ENCODE measurements at regions not wholly inside any gene's neighbourhood (a gene's known extent, or its start where the extent isn't known, plus 50 kb on each side); places are given as distances from the start of the nearest gene placed in this dataset.

DNA sequence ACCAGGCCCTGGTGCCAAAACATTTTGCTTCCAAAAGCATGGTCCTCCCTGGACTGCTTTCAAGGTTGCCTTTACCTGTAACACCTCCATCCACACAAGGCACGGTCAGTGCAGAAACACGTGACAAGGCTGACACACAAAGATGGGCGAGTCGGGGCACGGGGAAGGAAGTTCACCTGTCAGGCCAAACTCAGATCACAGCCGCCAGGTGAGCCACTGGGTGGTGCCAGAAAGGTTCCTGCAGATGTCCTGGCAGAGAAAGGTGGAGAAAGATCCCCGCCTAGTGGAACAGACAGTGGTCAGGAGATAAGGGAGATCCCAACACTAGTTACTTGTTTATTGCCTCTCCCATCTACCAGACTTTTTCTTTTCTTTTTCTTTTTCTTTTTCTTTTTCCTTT lies 155.3 kb downstream of the AIPL1 start:
- no peaks in the 10 kb centered on the region for H3K36me3 ChIP-seq
- intact Hi-C loops (cut with DNase I), result no loop called here
- peaks cover 0 to 8% (median 4%) of the 10 kb centered on the region in 4 donors for H3K9me3 ChIP-seq
- TF ChIP-seq POLR2A (IDR thresholded peaks at IDR 0.05; ENCODE audit: low read depth) (no peak), POLR2AphosphoS5 (IDR thresholded peaks at IDR 0.05) (no peak), EP300 (IDR thresholded peaks at IDR 0.05) (no peak)
- TF ChIP-seq, protein P1, sequence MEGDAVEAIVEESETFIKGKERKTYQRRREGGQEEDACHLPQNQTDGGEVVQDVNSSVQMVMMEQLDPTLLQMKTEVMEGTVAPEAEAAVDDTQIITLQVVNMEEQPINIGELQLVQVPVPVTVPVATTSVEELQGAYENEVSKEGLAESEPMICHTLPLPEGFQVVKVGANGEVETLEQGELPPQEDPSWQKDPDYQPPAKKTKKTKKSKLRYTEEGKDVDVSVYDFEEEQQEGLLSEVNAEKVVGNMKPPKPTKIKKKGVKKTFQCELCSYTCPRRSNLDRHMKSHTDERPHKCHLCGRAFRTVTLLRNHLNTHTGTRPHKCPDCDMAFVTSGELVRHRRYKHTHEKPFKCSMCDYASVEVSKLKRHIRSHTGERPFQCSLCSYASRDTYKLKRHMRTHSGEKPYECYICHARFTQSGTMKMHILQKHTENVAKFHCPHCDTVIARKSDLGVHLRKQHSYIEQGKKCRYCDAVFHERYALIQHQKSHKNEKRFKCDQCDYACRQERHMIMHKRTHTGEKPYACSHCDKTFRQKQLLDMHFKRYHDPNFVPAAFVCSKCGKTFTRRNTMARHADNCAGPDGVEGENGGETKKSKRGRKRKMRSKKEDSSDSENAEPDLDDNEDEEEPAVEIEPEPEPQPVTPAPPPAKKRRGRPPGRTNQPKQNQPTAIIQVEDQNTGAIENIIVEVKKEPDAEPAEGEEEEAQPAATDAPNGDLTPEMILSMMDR (IDR thresholded peaks at IDR 0.05), result no peak
- peaks cover 0 to 7% (median 0%) of the 10 kb centered on the region in 4 donors for H3K27me3 ChIP-seq
- no peak overlapping the region for H3K27ac ChIP-seq (replicated peaks in 1 of 4)
- WGBS, result 32% methylated on average over 7 of the region's 7 CpGs
- DNase-seq (ENCODE audit: extremely low spot score), result no peak
- no peaks in the 10 kb centered on the region for H3K4me1 ChIP-seq
- H3K4me3 ChIP-seq, result no peak overlapping the region

DNA sequence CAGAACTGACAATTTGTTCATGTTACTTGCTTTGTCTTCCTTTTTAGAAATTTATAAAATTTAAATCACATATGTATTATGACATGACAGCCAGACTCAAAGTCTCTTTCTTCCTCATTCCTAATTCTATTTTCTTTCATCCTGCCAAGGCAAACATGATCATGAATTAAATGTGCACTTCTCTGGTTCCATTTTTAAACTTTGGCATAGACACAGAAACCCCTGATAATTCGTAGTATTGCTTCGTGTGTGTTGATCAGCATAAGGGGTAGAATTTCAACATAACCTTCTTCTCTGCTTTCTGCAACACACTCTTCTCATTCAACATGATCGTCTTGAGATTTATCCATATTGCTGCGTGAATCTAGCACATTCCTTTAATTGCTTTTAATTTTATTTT lies 156.5 kb downstream of the AIPL1 start:
- TF ChIP-seq, protein P1 (IDR thresholded peaks at IDR 0.05), result no peak
- TF ChIP-seq POLR2AphosphoS5 (IDR thresholded peaks at IDR 0.05) (no peak), POLR2A (IDR thresholded peaks at IDR 0.05; ENCODE audit: low read depth) (no peak), EP300 (IDR thresholded peaks at IDR 0.05) (no peak)
- intact Hi-C loops (cut with DNase I), result no loop called here
- Histone ChIP-seq H3K4me3 (no peak overlapping the region), H3K4me1 (no peaks in the 10 kb centered on the region), H3K27me3 (peaks cover 0 to 7% (median 0%) of the 10 kb centered on the region in 4 donors), H3K27ac (replicated peaks in 1 of 4) (no peak overlapping the region), H3K36me3 (no peaks in the 10 kb centered on the region), H3K9me3 (peaks cover 0 to 8% (median 4%) of the 10 kb centered on the region in 4 donors)
- DNase-seq (ENCODE audit: extremely low spot score), result no peak
- WGBS, result 76% methylated on average over 4 of the region's 4 CpGs

DNA sequence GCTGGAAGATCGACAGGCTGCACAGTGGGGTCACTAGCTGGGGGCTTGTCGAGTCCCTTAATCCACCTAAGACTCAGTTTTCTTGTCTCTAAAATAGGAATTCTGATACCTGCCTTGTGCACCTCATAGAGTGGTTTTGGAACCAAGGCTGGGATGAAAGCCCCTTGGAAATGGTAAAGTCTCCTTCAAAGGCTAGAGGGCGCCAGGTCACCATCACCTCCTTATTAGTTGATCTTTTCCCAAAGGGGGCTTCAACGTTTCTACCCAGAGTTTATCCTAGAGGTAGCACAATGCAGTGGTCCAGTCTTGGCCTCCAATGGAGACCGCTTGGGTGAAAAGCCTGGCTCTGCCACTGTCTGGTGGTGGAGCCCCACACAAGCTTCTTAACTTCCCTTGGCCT lies 158.2 kb downstream of the AIPL1 start:
- DNase-seq (ENCODE audit: extremely low spot score), result no peak
- intact Hi-C loops (cut with DNase I), result no loop called here
- H3K4me3 ChIP-seq, result no peak overlapping the region
- no peaks in the 10 kb centered on the region for H3K4me1 ChIP-seq
- H3K27me3 ChIP-seq, result peaks cover 0 to 7% (median 0%) of the 10 kb centered on the region in 4 donors
- H3K9me3 ChIP-seq, result peaks cover 0 to 8% (median 4%) of the 10 kb centered on the region in 4 donors
- H3K36me3 ChIP-seq, result no peaks in the 10 kb centered on the region
- TF ChIP-seq EP300 (IDR thresholded peaks at IDR 0.05) (no peak), POLR2AphosphoS5 (IDR thresholded peaks at IDR 0.05) (no peak), POLR2A (IDR thresholded peaks at IDR 0.05; ENCODE audit: low read depth) (no peak)
- TF ChIP-seq, protein P1 (IDR thresholded peaks at IDR 0.05), result no peak
- WGBS, result 55% methylated on average over 5 of the region's 5 CpGs
- no peak overlapping the region for H3K27ac ChIP-seq (replicated peaks in 1 of 4)

DNA sequence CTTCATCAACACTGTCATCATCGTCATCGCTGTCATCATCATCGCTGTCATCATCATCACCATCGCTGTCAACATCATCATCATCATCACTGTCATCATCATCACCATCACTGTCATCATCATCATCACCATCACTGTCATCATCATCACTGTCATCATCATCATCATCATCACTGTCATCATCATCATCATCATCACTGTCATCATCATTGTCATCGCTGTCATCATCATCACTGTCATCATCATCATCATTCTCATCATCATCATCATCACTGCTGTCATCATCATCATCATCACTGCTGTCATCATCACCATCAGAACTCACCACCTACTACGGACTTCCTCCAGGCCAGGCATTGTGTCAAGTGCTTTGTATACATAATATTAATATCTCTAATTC lies 160.6 kb downstream of the AIPL1 start:
- Histone ChIP-seq H3K4me1 (no peaks in the 10 kb centered on the region), H3K36me3 (no peaks in the 10 kb centered on the region), H3K9me3 (no peaks in the 10 kb centered on the region), H3K27me3 (no peaks in the 10 kb centered on the region), H3K27ac (replicated peaks in 1 of 4) (no peak overlapping the region), H3K4me3 (no peak overlapping the region)
- no peak for TF ChIP-seq POLR2A (IDR thresholded peaks at IDR 0.05; ENCODE audit: low read depth)
- TF ChIP-seq EP300 (IDR thresholded peaks at IDR 0.05), result no peak
- TF ChIP-seq POLR2AphosphoS5 (IDR thresholded peaks at IDR 0.05), result no peak
- TF ChIP-seq, protein P1 (IDR thresholded peaks at IDR 0.05), result no peak
- DNase-seq (ENCODE audit: extremely low spot score), result no peak
- intact Hi-C loops (cut with DNase I), result no loop called here
- 48% methylated on average over 6 of the region's 6 CpGs for WGBS

DNA sequence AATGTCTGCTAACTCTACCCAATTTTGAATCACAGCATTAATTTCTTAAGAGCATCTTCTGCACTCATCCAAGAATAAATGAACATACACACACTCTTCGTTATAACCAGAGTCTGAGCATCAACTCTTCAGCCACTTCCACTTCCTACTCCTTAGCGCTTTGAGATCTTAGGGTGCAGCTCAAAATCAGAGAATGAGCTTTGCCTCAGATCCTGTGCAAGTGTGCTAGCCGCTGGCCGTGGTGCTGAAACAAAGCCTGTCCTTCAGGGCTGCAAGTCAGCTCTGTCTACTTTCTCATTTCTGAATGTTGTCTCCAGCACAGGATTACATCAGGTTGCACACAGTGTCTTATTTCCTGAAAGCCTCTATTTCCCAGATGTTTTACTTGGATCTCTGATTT lies 165.4 kb downstream of the AIPL1 start:
- no peaks in the 10 kb centered on the region for H3K27me3 ChIP-seq
- intact Hi-C loops (cut with DNase I), result no loop called here
- no peaks in the 10 kb centered on the region for H3K36me3 ChIP-seq
- TF ChIP-seq POLR2A (IDR thresholded peaks at IDR 0.05; ENCODE audit: low read depth) (no peak), EP300 (IDR thresholded peaks at IDR 0.05) (no peak), POLR2AphosphoS5 (IDR thresholded peaks at IDR 0.05) (no peak)
- TF ChIP-seq, protein P1 (IDR thresholded peaks at IDR 0.05), result no peak
- H3K4me3 ChIP-seq, result no peak overlapping the region
- peaks cover 0 to 7% (median 4%) of the 10 kb centered on the region in 4 donors for H3K9me3 ChIP-seq
- H3K27ac ChIP-seq (replicated peaks in 1 of 4), result no peak overlapping the region
- 9% methylated on average over 4 of the region's 4 CpGs for WGBS
- H3K4me1 ChIP-seq, result no peaks in the 10 kb centered on the region
- no peak for DNase-seq (ENCODE audit: extremely low spot score)

All from esophagus muscularis mucosa (tissue), 4 donors.